ENCODE measurements at regions not wholly inside any gene's neighbourhood (a gene's known extent, or its start where the extent isn't known, plus 50 kb on each side); places are given as distances from the start of the nearest gene placed in this dataset.
"Not testable (repeated sequence)": the region's sequence is repeated elsewhere in the genome, so short reads cannot be mapped to it uniquely, and the experiment has no call there.

DNA sequence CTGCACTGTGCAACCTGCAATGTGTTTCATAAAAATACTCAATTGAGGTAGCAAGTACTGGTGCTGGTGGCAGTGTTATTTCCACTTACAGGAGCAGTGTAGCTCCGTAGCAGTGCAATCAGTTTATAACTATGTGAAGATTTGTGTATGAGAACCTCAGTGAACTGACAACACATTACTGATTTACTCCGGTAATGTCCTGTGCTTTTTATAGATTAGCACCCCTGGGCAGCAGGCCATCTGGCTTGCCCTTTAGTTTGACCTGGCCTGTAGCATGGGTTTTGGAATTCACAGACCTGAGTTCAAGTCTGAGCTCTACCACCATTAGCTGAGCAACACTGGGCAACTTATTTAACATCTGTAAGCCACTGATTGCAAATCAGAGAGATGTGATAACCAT, 78.6 kb upstream of the GBA3 start:
- Histone ChIP-seq H3K4me1 (ENCODE audit: insufficient read depth, low read length) (no peaks in the 10 kb centered on the region), H3K27me3 (ENCODE audit: low read length) (no peaks in the 10 kb centered on the region), H3F3A (ENCODE audit: low read length, unreplicated experiment) (no peaks in the 10 kb centered on the region), H3K36me3 (ENCODE audit: low read depth, low read length) (no peaks in the 10 kb centered on the region), H3K79me2 (ENCODE audit: low read length) (no peaks in the 10 kb centered on the region), H3K9ac (ENCODE audit: low read length) (no peak overlapping the region), H3K27ac (ENCODE audit: low read length) (no peak overlapping the region), H3K4me3 (ENCODE audit: low read length) (no peak overlapping the region), H3K4me2 (ENCODE audit: low read length) (no peak overlapping the region), H3K9me2 (replicated peaks; ENCODE audit: low read length) (no peaks in the 10 kb centered on the region), H4K20me1 (ENCODE audit: low read length) (no peaks in the 10 kb centered on the region), H3K9me3 (ENCODE audit: low read length) (no peaks in the 10 kb centered on the region), H2AFZ (ENCODE audit: low read length) (no peak overlapping the region)
- no TSS peak for BruUV-seq (replicated peaks)
- no peak for ATAC-seq
- TF ChIP-seq EZH2 (IDR thresholded peaks at IDR 0.05; ENCODE audit: low read length, unreplicated experiment) (no peak), EZH2phosphoT487 (IDR thresholded peaks at IDR 0.05; ENCODE audit: borderline replicate concordance, low read length) (no peak)
- TF ChIP-seq, protein P1, sequence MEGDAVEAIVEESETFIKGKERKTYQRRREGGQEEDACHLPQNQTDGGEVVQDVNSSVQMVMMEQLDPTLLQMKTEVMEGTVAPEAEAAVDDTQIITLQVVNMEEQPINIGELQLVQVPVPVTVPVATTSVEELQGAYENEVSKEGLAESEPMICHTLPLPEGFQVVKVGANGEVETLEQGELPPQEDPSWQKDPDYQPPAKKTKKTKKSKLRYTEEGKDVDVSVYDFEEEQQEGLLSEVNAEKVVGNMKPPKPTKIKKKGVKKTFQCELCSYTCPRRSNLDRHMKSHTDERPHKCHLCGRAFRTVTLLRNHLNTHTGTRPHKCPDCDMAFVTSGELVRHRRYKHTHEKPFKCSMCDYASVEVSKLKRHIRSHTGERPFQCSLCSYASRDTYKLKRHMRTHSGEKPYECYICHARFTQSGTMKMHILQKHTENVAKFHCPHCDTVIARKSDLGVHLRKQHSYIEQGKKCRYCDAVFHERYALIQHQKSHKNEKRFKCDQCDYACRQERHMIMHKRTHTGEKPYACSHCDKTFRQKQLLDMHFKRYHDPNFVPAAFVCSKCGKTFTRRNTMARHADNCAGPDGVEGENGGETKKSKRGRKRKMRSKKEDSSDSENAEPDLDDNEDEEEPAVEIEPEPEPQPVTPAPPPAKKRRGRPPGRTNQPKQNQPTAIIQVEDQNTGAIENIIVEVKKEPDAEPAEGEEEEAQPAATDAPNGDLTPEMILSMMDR (conservative IDR thresholded peaks at IDR 0.05; ENCODE audit: low read depth, low read length) = no peak
- ChIA-PET POLR2A (ENCODE audit: unreplicated experiment) (no interaction called here), CTCF (no interaction called here)
- intact Hi-C loops (cut with micrococcal nuclease) = no loop called here
- no peak for DNase-seq

DNA sequence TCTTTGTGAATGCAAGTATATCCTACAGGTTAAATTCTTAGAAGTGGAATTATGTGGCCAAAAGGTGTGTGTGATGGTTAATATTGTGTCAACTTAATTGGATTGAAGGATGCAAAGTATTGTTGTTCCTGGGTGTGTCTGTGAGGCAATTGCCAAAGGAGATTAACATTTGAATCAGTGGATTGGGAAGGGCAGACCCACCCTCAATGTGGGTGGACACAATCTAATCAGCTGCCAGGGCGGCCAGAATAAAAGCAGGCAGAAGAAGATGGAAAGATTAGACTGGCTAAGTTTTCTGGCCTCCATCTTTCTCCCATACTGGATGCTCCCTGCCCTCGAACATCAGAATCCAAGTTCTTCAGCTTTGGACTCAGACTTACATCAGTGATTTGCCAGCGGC, 76.2 kb upstream of the GBA3 start:
- Histone ChIP-seq H3K36me3 (ENCODE audit: low read depth, low read length) (no peaks in the 10 kb centered on the region), H3K79me2 (ENCODE audit: low read length) (no peaks in the 10 kb centered on the region), H3K27ac (ENCODE audit: low read length) (no peak overlapping the region), H3K27me3 (ENCODE audit: low read length) (no peaks in the 10 kb centered on the region), H3K9me3 (ENCODE audit: low read length) (no peaks in the 10 kb centered on the region), H3K9ac (ENCODE audit: low read length) (no peak overlapping the region), H4K20me1 (ENCODE audit: low read length) (no peaks in the 10 kb centered on the region), H3F3A (ENCODE audit: low read length, unreplicated experiment) (no peaks in the 10 kb centered on the region), H3K4me1 (ENCODE audit: insufficient read depth, low read length) (no peaks in the 10 kb centered on the region), H3K4me3 (ENCODE audit: low read length) (no peak overlapping the region), H3K4me2 (ENCODE audit: low read length) (no peak overlapping the region), H3K9me2 (replicated peaks; ENCODE audit: low read length) (no peaks in the 10 kb centered on the region), H2AFZ (ENCODE audit: low read length) (no peak overlapping the region)
- ATAC-seq = no peak
- no peak for DNase-seq
- no TSS peak for BruUV-seq (replicated peaks)
- ChIA-PET CTCF (no interaction called here), POLR2A (ENCODE audit: unreplicated experiment) (no interaction called here)
- TF ChIP-seq EZH2phosphoT487 (IDR thresholded peaks at IDR 0.05; ENCODE audit: borderline replicate concordance, low read length) = no peak
- TF ChIP-seq, protein P1 (conservative IDR thresholded peaks at IDR 0.05; ENCODE audit: low read depth, low read length) = no peak
- no peak for TF ChIP-seq EZH2 (IDR thresholded peaks at IDR 0.05; ENCODE audit: low read length, unreplicated experiment)
- intact Hi-C loops (cut with micrococcal nuclease) = no loop called here

DNA sequence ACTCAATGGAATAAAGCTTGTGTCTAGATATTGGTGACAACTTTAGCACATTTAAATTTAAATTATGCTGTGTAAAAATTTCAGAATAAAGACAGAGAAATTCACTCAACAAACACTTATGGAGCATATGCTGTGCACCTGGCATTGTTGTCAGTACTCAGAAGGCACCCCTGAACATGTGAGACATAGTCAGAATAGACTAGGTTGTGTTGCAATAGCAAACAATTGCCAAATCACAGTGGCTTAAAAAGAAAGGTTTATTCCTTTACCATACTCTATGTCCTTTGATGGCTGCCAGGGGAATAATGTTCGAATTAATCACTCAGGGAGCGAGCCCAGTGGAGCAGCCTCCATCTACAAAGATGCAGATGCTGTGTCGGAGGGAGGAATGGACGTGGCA, 72.6 kb upstream of the GBA3 start:
- BruUV-seq (replicated peaks); H3K79me2 ChIP-seq (ENCODE audit: low read length); intact Hi-C loops (cut with micrococcal nuclease); H3K9me3 ChIP-seq (ENCODE audit: low read length); H3F3A ChIP-seq (ENCODE audit: low read length, unreplicated experiment); H3K27me3 ChIP-seq (ENCODE audit: low read length); DNase-seq; H3K9ac ChIP-seq (ENCODE audit: low read length); POLR2A ChIA-PET (ENCODE audit: unreplicated experiment); H3K4me2 ChIP-seq (ENCODE audit: low read length); H3K4me3 ChIP-seq (ENCODE audit: low read length); ATAC-seq; H2AFZ ChIP-seq (ENCODE audit: low read length); H3K27ac ChIP-seq (ENCODE audit: low read length); H3K4me1 ChIP-seq (ENCODE audit: insufficient read depth, low read length); H3K36me3 ChIP-seq (ENCODE audit: low read depth, low read length); H4K20me1 ChIP-seq (ENCODE audit: low read length); H3K9me2 ChIP-seq (replicated peaks; ENCODE audit: low read length); CTCF ChIA-PET: not testable (repeated sequence)

DNA sequence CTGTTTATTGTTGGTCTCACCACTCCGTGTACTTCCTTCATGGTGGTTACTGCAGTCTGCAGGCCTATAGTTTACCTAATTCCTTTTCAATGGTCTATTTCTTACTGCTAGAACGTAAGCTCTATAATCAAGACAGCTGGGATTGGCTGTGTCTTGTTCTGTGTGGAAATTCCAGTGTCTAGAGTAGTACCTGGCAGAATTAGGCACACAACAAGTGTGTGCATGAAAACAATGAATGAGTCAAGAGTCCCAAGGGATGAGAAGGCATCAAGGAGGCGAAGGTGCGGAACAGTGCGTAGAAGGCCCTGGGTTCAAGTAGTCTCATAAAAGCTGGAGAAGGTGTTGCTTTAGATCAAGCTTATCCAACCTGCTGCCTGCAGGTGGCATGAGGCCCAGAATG, 70.8 kb upstream of the GBA3 start:
- ATAC-seq; H3K4me3 ChIP-seq (ENCODE audit: low read length); H3K9me3 ChIP-seq (ENCODE audit: low read length); DNase-seq; POLR2A ChIA-PET (ENCODE audit: unreplicated experiment); H3K9me2 ChIP-seq (replicated peaks; ENCODE audit: low read length); H3K4me2 ChIP-seq (ENCODE audit: low read length); H3F3A ChIP-seq (ENCODE audit: low read length, unreplicated experiment); CTCF ChIA-PET; H3K4me1 ChIP-seq (ENCODE audit: insufficient read depth, low read length); intact Hi-C loops (cut with micrococcal nuclease); H4K20me1 ChIP-seq (ENCODE audit: low read length); H3K36me3 ChIP-seq (ENCODE audit: low read depth, low read length); H3K9ac ChIP-seq (ENCODE audit: low read length); H2AFZ ChIP-seq (ENCODE audit: low read length); H3K27me3 ChIP-seq (ENCODE audit: low read length); BruUV-seq (replicated peaks); H3K79me2 ChIP-seq (ENCODE audit: low read length); H3K27ac ChIP-seq (ENCODE audit: low read length): not testable (repeated sequence)

DNA sequence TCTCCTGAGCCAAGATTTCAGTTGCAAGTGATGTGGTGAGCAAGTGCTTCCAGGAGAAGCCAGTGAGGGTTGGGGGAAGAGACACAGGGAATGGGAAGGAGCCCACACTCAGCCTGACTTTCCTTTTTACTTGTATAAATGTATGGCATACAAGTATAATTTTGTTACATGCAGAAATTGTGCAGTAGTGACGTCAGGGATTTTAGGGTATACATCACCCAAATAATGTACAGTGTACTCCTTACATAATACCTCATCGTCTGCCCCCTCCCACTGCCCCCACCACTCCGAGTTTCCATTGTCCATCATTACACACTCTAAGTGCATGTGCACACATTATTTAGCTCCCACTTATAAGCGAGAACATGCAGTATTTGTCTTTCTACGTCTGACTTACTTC, 68.7 kb upstream of the GBA3 start:
- POLR2A ChIA-PET (ENCODE audit: unreplicated experiment); H4K20me1 ChIP-seq (ENCODE audit: low read length); H2AFZ ChIP-seq (ENCODE audit: low read length); H3K36me3 ChIP-seq (ENCODE audit: low read depth, low read length); H3K4me3 ChIP-seq (ENCODE audit: low read length); ATAC-seq; BruUV-seq (replicated peaks); CTCF ChIA-PET; DNase-seq; H3K27ac ChIP-seq (ENCODE audit: low read length); H3K9me2 ChIP-seq (replicated peaks; ENCODE audit: low read length); H3K4me1 ChIP-seq (ENCODE audit: insufficient read depth, low read length); H3K4me2 ChIP-seq (ENCODE audit: low read length); intact Hi-C loops (cut with micrococcal nuclease); H3K9me3 ChIP-seq (ENCODE audit: low read length); H3K27me3 ChIP-seq (ENCODE audit: low read length); H3K9ac ChIP-seq (ENCODE audit: low read length); H3F3A ChIP-seq (ENCODE audit: low read length, unreplicated experiment); H3K79me2 ChIP-seq (ENCODE audit: low read length): not testable (repeated sequence)

Measured in PC-3 (cell line).